IMR-90 (cell line): ENCODE measurements at regions not wholly inside any gene's neighbourhood (a gene's known extent, or its start where the extent isn't known, plus 50 kb on each side); places are given as distances from the start of the nearest gene placed in this dataset.

Experiments used
- FOS ChIP-seq: fragments of 150-350 bp; IDR thresholded peaks from 2 replicates; pipeline ENCODE4 v1.6.1; 2016; ENCODE audit warnings: low read depth, low read length
- MAFK ChIP-seq: IDR thresholded peaks from 2 replicates; pipeline ENCODE4 v1.6.1; 2012; ENCODE audit warnings: low read depth, low read length, improper control_type of control experiment
- MXI1 ChIP-seq: IDR thresholded peaks from 2 replicates; pipeline ENCODE4 v1.6.1; 2012; ENCODE audit warnings: low read depth, mild to moderate bottlenecking, low read length, moderate library complexity, borderline replicate concordance
- POLR2A ChIP-seq: IDR thresholded peaks from 2 replicates; pipeline ENCODE4 v1.6.1; 2012; ENCODE audit warnings: mild to moderate bottlenecking, low read depth, low read length
- RAD21 ChIP-seq: IDR thresholded peaks from 2 replicates; pipeline ENCODE4 v1.6.1; 2012; ENCODE audit warnings: low read length, improper control_type of control experiment
- SMC3 ChIP-seq: fragments of 150-350 bp; IDR thresholded peaks from 2 replicates; pipeline ENCODE4 v1.6.1; 2016; ENCODE audit warnings: low read depth, mild to moderate bottlenecking, antibody characterized with exemption, low read length, moderate library complexity
- TF ChIP-seq, protein P1 (sequence below): conservative IDR thresholded peaks from 2 replicates; pipeline ENCODE4 v1.5.1; 2012; ENCODE audit warnings: mild to moderate bottlenecking, low read depth, low read length, improper control_type of control experiment

DNA sequence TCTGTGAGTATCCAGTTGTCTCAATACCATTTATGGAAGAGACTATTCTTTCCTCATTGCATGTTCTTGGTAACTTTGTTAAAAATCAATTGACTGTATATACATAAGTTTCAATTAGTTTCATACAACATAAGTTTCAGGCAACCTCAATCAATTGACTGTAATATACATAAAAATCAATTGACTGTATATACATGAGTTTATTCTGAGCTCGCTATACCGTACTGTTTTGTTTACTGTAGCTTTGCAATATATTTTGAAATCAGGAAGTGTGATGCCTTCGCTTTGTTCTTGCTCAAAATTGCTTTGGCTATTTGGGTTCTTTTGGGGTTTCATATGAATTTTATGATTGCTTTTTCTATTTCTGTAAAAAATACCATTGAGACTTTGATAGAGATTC lies 392.0 kb downstream of the BTG1 start:
- TF ChIP-seq FOS = no peak
- no peak for TF ChIP-seq MAFK
- TF ChIP-seq, protein P1, sequence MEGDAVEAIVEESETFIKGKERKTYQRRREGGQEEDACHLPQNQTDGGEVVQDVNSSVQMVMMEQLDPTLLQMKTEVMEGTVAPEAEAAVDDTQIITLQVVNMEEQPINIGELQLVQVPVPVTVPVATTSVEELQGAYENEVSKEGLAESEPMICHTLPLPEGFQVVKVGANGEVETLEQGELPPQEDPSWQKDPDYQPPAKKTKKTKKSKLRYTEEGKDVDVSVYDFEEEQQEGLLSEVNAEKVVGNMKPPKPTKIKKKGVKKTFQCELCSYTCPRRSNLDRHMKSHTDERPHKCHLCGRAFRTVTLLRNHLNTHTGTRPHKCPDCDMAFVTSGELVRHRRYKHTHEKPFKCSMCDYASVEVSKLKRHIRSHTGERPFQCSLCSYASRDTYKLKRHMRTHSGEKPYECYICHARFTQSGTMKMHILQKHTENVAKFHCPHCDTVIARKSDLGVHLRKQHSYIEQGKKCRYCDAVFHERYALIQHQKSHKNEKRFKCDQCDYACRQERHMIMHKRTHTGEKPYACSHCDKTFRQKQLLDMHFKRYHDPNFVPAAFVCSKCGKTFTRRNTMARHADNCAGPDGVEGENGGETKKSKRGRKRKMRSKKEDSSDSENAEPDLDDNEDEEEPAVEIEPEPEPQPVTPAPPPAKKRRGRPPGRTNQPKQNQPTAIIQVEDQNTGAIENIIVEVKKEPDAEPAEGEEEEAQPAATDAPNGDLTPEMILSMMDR = no peak
- TF ChIP-seq SMC3 = no peak
- no peak for TF ChIP-seq MXI1
- no peak for TF ChIP-seq POLR2A
- TF ChIP-seq RAD21 = no peak
